Hepatocyte (in vitro differentiated cells): ENCODE measurements at regions not wholly inside any gene's neighbourhood (a gene's known extent, or its start where the extent isn't known, plus 50 kb on each side); places are given as distances from the start of the nearest gene placed in this dataset.

ENCODE experiments used
- CTCF ChIP-seq: fragments of 200-600 bp; sonication (generic); IDR thresholded peaks from 2 replicates; pipeline ENCODE4 v1.5.1; 2016; ENCODE audit warnings: antibody characterized with exemption, mild to moderate bottlenecking; ENCODE audit not compliant: poor library complexity
- EZH2 ChIP-seq: fragments of 200-600 bp; sonication (generic); IDR thresholded peaks from 2 replicates; pipeline ENCODE4 v1.6.1; 2016; ENCODE audit warnings: antibody characterized with exemption, mild to moderate bottlenecking, borderline replicate concordance
- EZH2phosphoT487 ChIP-seq: fragments of 200-600 bp; sonication (generic); IDR thresholded peaks from one replicate; pipeline ENCODE4 v1.6.1; 2018; ENCODE audit warnings: antibody characterized with exemption, mild to moderate bottlenecking, low read depth, moderate library complexity; ENCODE audit not compliant: unreplicated experiment, severe bottlenecking

- no peak for TF ChIP-seq CTCF
- no peak for TF ChIP-seq EZH2
- no peak for TF ChIP-seq EZH2phosphoT487
Observed at GRCh38 chr2:225171350-225171749, 129.1 kb upstream of the DOCK10 start.
